ENCODE measurements at regions not wholly inside any gene's neighbourhood (a gene's known extent, or its start where the extent isn't known, plus 50 kb on each side); places are given as distances from the start of the nearest gene placed in this dataset.

- DNase-seq (ENCODE audit: low read depth, low spot score), result no peak
- Mint-ChIP-seq H3K4me3 (no peak overlapping the region), H3K27me3 (ENCODE audit: low read depth) (no peaks in the 10 kb centered on the region), H3K9me3 (peaks cover 4% of the 10 kb centered on the region), H3K4me1 (no peaks in the 10 kb centered on the region), H3K27ac (ENCODE audit: unreplicated experiment) (no peak overlapping the region), H3K36me3 (ENCODE audit: low read depth) (no peaks in the 10 kb centered on the region)
- TF ChIP-seq CTCF (conservative IDR thresholded peaks at IDR 0.05), result no peak
These were observed 485.1 kb downstream of the TBL1XR1 start for GRCh38 chr3:176712191-176712590.

- Mint-ChIP-seq H3K36me3 (ENCODE audit: low read depth) (no peaks in the 10 kb centered on the region), H3K27me3 (ENCODE audit: low read depth) (no peaks in the 10 kb centered on the region), H3K4me3 (no peak overlapping the region), H3K9me3 (no peaks in the 10 kb centered on the region), H3K27ac (ENCODE audit: unreplicated experiment) (no peak overlapping the region), H3K4me1 (no peaks in the 10 kb centered on the region)
- no peak for DNase-seq (ENCODE audit: low read depth, low spot score)
- TF ChIP-seq CTCF (conservative IDR thresholded peaks at IDR 0.05), result no peak
These were observed 498.0 kb downstream of the TBL1XR1 start for GRCh38 chr3:176699288-176699687.

GRCh38 chr3:176697284-176697889 lies 499.9 kb downstream of the TBL1XR1 start:
- H3K9me3 Mint-ChIP-seq, result no peaks in the 10 kb centered on the region
- no peaks in the 10 kb centered on the region for H3K36me3 Mint-ChIP-seq (ENCODE audit: low read depth)
- no peak for TF ChIP-seq CTCF (conservative IDR thresholded peaks at IDR 0.05)
- no peaks in the 10 kb centered on the region for H3K27me3 Mint-ChIP-seq (ENCODE audit: low read depth)
- no peak overlapping the region for H3K4me3 Mint-ChIP-seq
- H3K4me1 Mint-ChIP-seq, result no peaks in the 10 kb centered on the region
- H3K27ac Mint-ChIP-seq (ENCODE audit: unreplicated experiment), result no peak overlapping the region
- DNase-seq (ENCODE audit: low read depth, low spot score), result no peak

- TF ChIP-seq CTCF (conservative IDR thresholded peaks at IDR 0.05), result no peak
- no peaks in the 10 kb centered on the region for H3K4me1 Mint-ChIP-seq
- H3K27me3 Mint-ChIP-seq (ENCODE audit: low read depth), result no peaks in the 10 kb centered on the region
- H3K9me3 Mint-ChIP-seq, result no peaks in the 10 kb centered on the region
- no peaks in the 10 kb centered on the region for H3K36me3 Mint-ChIP-seq (ENCODE audit: low read depth)
- DNase-seq (ENCODE audit: low read depth, low spot score), result no peak
- H3K27ac Mint-ChIP-seq (ENCODE audit: unreplicated experiment), result no peak overlapping the region
- H3K4me3 Mint-ChIP-seq, result no peak overlapping the region
These were observed 500.5 kb downstream of the TBL1XR1 start for GRCh38 chr3:176696816-176697215.

- Mint-ChIP-seq H3K36me3 (ENCODE audit: low read depth) (no peaks in the 10 kb centered on the region), H3K27ac (ENCODE audit: unreplicated experiment) (no peak overlapping the region), H3K27me3 (ENCODE audit: low read depth) (no peaks in the 10 kb centered on the region), H3K4me1 (no peaks in the 10 kb centered on the region), H3K4me3 (no peak overlapping the region), H3K9me3 (no peaks in the 10 kb centered on the region)
- no peak for TF ChIP-seq CTCF (conservative IDR thresholded peaks at IDR 0.05)
- DNase-seq (ENCODE audit: low read depth, low spot score), result no peak
These were observed 504.1 kb downstream of the TBL1XR1 start for GRCh38 chr3:176692966-176693785.

All from neural crest cell (in vitro differentiated cells).